Glutamatergic neuron (in vitro differentiated cells): ENCODE measurements at regions not wholly inside any gene's neighbourhood (a gene's known extent, or its start where the extent isn't known, plus 50 kb on each side); places are given as distances from the start of the nearest gene placed in this dataset.

Experiments
- DNase-seq: peaks from one replicate; pipeline ENCODE4 v3.0.0; 2022
- H3K27ac Mint-ChIP-seq: one replicate; pipeline ENCODE4 v1.8.0; 2020; ENCODE audit warnings: mild to moderate bottlenecking, mixed read lengths, inconsistent platforms; ENCODE audit not compliant: unreplicated experiment
- H3K27me3 Mint-ChIP-seq: one replicate; pipeline ENCODE4 v1.8.0; 2020; ENCODE audit warnings: mild to moderate bottlenecking, moderate library complexity, mixed read lengths, inconsistent platforms; ENCODE audit not compliant: unreplicated experiment
- H3K36me3 Mint-ChIP-seq: one replicate; pipeline ENCODE4 v1.8.0; 2020; ENCODE audit warnings: mild to moderate bottlenecking, mixed read lengths, inconsistent platforms; ENCODE audit not compliant: unreplicated experiment
- H3K4me1 Mint-ChIP-seq: one replicate; pipeline ENCODE4 v1.8.0; 2020; ENCODE audit warnings: mild to moderate bottlenecking, low read depth, mixed read lengths, inconsistent platforms; ENCODE audit not compliant: unreplicated experiment
- H3K4me3 Mint-ChIP-seq: one replicate; pipeline ENCODE4 v1.8.0; 2020; ENCODE audit warnings: mild to moderate bottlenecking, mixed read lengths, inconsistent platforms; ENCODE audit not compliant: unreplicated experiment
- H3K9me3 Mint-ChIP-seq: one replicate; pipeline ENCODE4 v1.8.0; 2020; ENCODE audit warnings: mild to moderate bottlenecking, moderate library complexity, mixed read lengths, inconsistent platforms; ENCODE audit not compliant: unreplicated experiment
- CTCF ChIP-seq: fragments of 200-600 bp; sonication (generic); IDR thresholded peaks from one replicate; pipeline ENCODE4 v1.5.0; 2021; ENCODE audit not compliant: partially characterized antibody, unreplicated experiment

- TF ChIP-seq CTCF = no peak
- no peaks in the 10 kb centered on the region for H3K27me3 Mint-ChIP-seq
- H3K4me1 Mint-ChIP-seq = no peaks in the 10 kb centered on the region
- no peak for DNase-seq
- peaks cover 1% of the 10 kb centered on the region for H3K9me3 Mint-ChIP-seq
- no peak overlapping the region for H3K4me3 Mint-ChIP-seq
- H3K27ac Mint-ChIP-seq = no peak overlapping the region
- no peaks in the 10 kb centered on the region for H3K36me3 Mint-ChIP-seq
These were observed 79.6 kb downstream of the ARRDC4 start for GRCh38 chr15:98040146-98040545.

GRCh38 chr15:98043160-98044014 is 82.9 kb downstream of the ARRDC4 start:
- no peaks in the 10 kb centered on the region for H3K4me1 Mint-ChIP-seq
- no peaks in the 10 kb centered on the region for H3K27me3 Mint-ChIP-seq
- H3K36me3 Mint-ChIP-seq = no peaks in the 10 kb centered on the region
- peaks cover 1% of the 10 kb centered on the region for H3K9me3 Mint-ChIP-seq
- H3K27ac Mint-ChIP-seq = no peak overlapping the region
- H3K4me3 Mint-ChIP-seq = no peak overlapping the region
- TF ChIP-seq CTCF = no peak
- DNase-seq = no peak

- Mint-ChIP-seq H3K4me1 (no peaks in the 10 kb centered on the region), H3K36me3 (peaks cover 2% of the 10 kb centered on the region), H3K27me3 (no peaks in the 10 kb centered on the region), H3K27ac (no peak overlapping the region), H3K4me3 (no peak overlapping the region), H3K9me3 (peaks cover 1% of the 10 kb centered on the region)
- DNase-seq = no peak
- TF ChIP-seq CTCF = no peak
These were observed 91.2 kb downstream of the ARRDC4 start for GRCh38 chr15:98051734-98052133.

- H3K4me1 Mint-ChIP-seq = no peaks in the 10 kb centered on the region
- H3K27ac Mint-ChIP-seq = no peak overlapping the region
- no peak overlapping the region for H3K4me3 Mint-ChIP-seq
- H3K36me3 Mint-ChIP-seq = peaks cover 4% of the 10 kb centered on the region
- H3K27me3 Mint-ChIP-seq = no peaks in the 10 kb centered on the region
- TF ChIP-seq CTCF = no peak
- peaks cover 7% of the 10 kb centered on the region for H3K9me3 Mint-ChIP-seq
- no peak for DNase-seq
These were observed 97.0 kb downstream of the ARRDC4 start for GRCh38 chr15:98057453-98057852.

GRCh38 chr15:98062869-98063268 is 102.4 kb downstream of the ARRDC4 start:
- Mint-ChIP-seq H3K27me3 (no peaks in the 10 kb centered on the region), H3K4me1 (no peaks in the 10 kb centered on the region), H3K27ac (no peak overlapping the region), H3K4me3 (no peak overlapping the region), H3K9me3 (peaks cover 6% of the 10 kb centered on the region), H3K36me3 (no peaks in the 10 kb centered on the region)
- no peak for TF ChIP-seq CTCF
- no peak for DNase-seq
